ENCODE measurements at regions not wholly inside any gene's neighbourhood (a gene's known extent, or its start where the extent isn't known, plus 50 kb on each side); places are given as distances from the start of the nearest gene placed in this dataset.

DNA sequence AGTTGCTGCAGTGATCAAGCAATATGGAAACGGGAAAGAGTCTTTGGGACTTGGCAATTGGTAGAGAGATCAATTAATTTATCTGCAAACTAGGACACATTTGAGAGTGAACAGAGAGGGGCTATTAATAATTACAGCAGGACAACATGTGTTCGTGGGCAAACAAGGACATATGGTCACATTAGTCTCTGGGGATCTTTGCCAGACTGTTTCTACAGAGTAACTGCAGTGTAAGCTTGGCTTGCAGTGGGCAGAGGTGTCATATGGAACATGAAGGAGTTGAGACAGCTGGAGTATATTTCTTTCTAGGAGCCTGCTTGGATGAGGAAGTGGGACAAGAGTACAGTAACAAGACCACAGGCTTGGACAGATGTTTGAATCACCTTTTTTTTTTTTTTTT is 232.1 kb upstream of the LYZL1 start:
- TF ChIP-seq EP300 (IDR thresholded peaks at IDR 0.05) (no peak), POLR2AphosphoS5 (IDR thresholded peaks at IDR 0.05) (no peak), POLR2A (IDR thresholded peaks at IDR 0.05; ENCODE audit: low read depth) (no peak)
- TF ChIP-seq, protein P1, sequence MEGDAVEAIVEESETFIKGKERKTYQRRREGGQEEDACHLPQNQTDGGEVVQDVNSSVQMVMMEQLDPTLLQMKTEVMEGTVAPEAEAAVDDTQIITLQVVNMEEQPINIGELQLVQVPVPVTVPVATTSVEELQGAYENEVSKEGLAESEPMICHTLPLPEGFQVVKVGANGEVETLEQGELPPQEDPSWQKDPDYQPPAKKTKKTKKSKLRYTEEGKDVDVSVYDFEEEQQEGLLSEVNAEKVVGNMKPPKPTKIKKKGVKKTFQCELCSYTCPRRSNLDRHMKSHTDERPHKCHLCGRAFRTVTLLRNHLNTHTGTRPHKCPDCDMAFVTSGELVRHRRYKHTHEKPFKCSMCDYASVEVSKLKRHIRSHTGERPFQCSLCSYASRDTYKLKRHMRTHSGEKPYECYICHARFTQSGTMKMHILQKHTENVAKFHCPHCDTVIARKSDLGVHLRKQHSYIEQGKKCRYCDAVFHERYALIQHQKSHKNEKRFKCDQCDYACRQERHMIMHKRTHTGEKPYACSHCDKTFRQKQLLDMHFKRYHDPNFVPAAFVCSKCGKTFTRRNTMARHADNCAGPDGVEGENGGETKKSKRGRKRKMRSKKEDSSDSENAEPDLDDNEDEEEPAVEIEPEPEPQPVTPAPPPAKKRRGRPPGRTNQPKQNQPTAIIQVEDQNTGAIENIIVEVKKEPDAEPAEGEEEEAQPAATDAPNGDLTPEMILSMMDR (IDR thresholded peaks at IDR 0.05) = no peak
